SU-DHL-6 (cell line): ENCODE measurements at regions not wholly inside any gene's neighbourhood (a gene's known extent, or its start where the extent isn't known, plus 50 kb on each side); places are given as distances from the start of the nearest gene placed in this dataset.

Source experiments
- H2AFZ ChIP-seq: fragments of 200-600 bp; sonication (generic); 2 replicates; pipeline ENCODE4 v1.6.1; 2014; ENCODE audit warnings: low read depth, mild to moderate bottlenecking, moderate library complexity, mixed read lengths, antibody characterized with exemption, low read length; ENCODE audit not compliant: severe bottlenecking
- H3F3A ChIP-seq: fragments of 200-600 bp; shearing (Covaris generic); 2 replicates; pipeline ENCODE4 v1.6.0; 2016; ENCODE audit warnings: antibody characterized with exemption, mild to moderate bottlenecking; ENCODE audit not compliant: insufficient read depth
- H3K27ac ChIP-seq: fragments of 200-600 bp; sonication (generic); 2 replicates; pipeline ENCODE4 v1.5.1; 2016; ENCODE audit warnings: low read depth, mild to moderate bottlenecking, low read length, moderate library complexity, mixed read lengths
- H3K27me3 ChIP-seq: fragments of 200-600 bp; sonication (generic), shearing (Covaris generic); 2 replicates; pipeline ENCODE4 v1.6.0; 2014; ENCODE audit warnings: mild to moderate bottlenecking, low read length
- H3K36me3 ChIP-seq: fragments of 200-600 bp; sonication (generic); 2 replicates; pipeline ENCODE4 v1.6.1; 2014; ENCODE audit warnings: mild to moderate bottlenecking, low read length, mixed read lengths
- H3K4me2 ChIP-seq: fragments of 300-600, 200-600 bp; shearing (Covaris generic), sonication (generic); 2 replicates; pipeline ENCODE4 v1.6.0; 2014; ENCODE audit warnings: low read length, low read depth, mild to moderate bottlenecking; ENCODE audit not compliant: poor library complexity, severe bottlenecking
- H3K4me3 ChIP-seq: fragments of 200-600 bp; sonication (generic); 2 replicates; pipeline ENCODE4 v1.5.1; 2014; ENCODE audit warnings: antibody characterized with exemption, low read length, mild to moderate bottlenecking, mixed read lengths; ENCODE audit not compliant: insufficient read depth, poor library complexity, severe bottlenecking
- H3K79me2 ChIP-seq: fragments of 200-600 bp; sonication (generic); 2 replicates; pipeline ENCODE4 v1.6.1; 2014; ENCODE audit warnings: mild to moderate bottlenecking, low read length, moderate library complexity; ENCODE audit not compliant: insufficient read depth
- H3K9ac ChIP-seq: fragments of 200-600 bp; sonication (generic); 2 replicates; pipeline ENCODE4 v1.7.0; 2014; ENCODE audit warnings: mild to moderate bottlenecking, low read length
- H3K9me2 ChIP-seq: fragments of 200-600 bp; sonication (generic); replicated peaks from 2 replicates; pipeline ENCODE4 v1.6.1; 2014; ENCODE audit warnings: low read length; ENCODE audit not compliant: insufficient read depth
- H3K9me3 ChIP-seq: fragments of 200-600 bp; sonication (generic); 2 replicates; pipeline ENCODE4 v1.6.1; 2014; ENCODE audit warnings: low read length, mixed read lengths; ENCODE audit not compliant: insufficient read depth
- H4K20me1 ChIP-seq: fragments of 200-600 bp; sonication (generic); 2 replicates; pipeline ENCODE4 v1.6.1; 2014; ENCODE audit warnings: low read depth, mild to moderate bottlenecking, antibody characterized with exemption, low read length, moderate library complexity, mixed read lengths
- EZH2phosphoT487 ChIP-seq: fragments of 200-600 bp; sonication (generic), shearing (Covaris generic); conservative IDR thresholded peaks from 2 replicates; pipeline ENCODE4 v1.6.1; 2018; ENCODE audit warnings: mild to moderate bottlenecking, antibody characterized with exemption, low read length, moderate library complexity, mixed read lengths
- TF ChIP-seq, protein P1 (sequence below): fragments of 200-600 bp; sonication (generic); IDR thresholded peaks from one replicate; pipeline ENCODE4 v1.5.1; 2017; ENCODE audit warnings: antibody characterized with exemption, mild to moderate bottlenecking, low read length, moderate library complexity; ENCODE audit not compliant: insufficient read depth, poor library complexity, severe bottlenecking

DNA sequence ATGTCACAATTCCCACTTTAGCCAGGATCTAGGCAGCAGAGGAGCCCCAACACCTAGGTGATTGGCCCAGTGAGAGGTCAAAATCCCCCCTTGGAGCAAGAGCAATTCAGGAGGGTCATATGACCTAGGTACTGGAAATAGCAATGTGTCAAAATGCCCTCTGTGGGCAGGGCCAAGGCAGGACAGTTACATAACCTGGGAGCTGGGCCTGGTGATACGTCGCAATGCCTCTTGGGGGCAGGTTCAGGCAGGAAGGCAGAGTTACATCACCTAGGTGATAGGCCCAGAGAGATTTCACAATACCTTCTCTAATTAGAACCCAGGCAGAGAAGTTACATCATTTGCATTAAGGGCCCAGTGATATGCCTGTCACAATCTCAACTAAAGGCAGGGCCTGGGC, 1906.3 kb downstream of the TP53TG3F start:
- H2AFZ ChIP-seq, result no peak overlapping the region
- no peaks in the 10 kb centered on the region for H3K9me2 ChIP-seq
- H3K4me3 ChIP-seq, result no peak overlapping the region
- H3K9me3 ChIP-seq, result no peaks in the 10 kb centered on the region
- H3K36me3 ChIP-seq, result no peaks in the 10 kb centered on the region
- H3K27ac ChIP-seq, result no peak overlapping the region
- H3K9ac ChIP-seq, result no peak overlapping the region
- no peak overlapping the region for H3K4me2 ChIP-seq
- no peaks in the 10 kb centered on the region for H4K20me1 ChIP-seq
- H3F3A ChIP-seq, result no peaks in the 10 kb centered on the region
- H3K79me2 ChIP-seq, result no peaks in the 10 kb centered on the region
- no peak for TF ChIP-seq EZH2phosphoT487
- TF ChIP-seq, protein P1, sequence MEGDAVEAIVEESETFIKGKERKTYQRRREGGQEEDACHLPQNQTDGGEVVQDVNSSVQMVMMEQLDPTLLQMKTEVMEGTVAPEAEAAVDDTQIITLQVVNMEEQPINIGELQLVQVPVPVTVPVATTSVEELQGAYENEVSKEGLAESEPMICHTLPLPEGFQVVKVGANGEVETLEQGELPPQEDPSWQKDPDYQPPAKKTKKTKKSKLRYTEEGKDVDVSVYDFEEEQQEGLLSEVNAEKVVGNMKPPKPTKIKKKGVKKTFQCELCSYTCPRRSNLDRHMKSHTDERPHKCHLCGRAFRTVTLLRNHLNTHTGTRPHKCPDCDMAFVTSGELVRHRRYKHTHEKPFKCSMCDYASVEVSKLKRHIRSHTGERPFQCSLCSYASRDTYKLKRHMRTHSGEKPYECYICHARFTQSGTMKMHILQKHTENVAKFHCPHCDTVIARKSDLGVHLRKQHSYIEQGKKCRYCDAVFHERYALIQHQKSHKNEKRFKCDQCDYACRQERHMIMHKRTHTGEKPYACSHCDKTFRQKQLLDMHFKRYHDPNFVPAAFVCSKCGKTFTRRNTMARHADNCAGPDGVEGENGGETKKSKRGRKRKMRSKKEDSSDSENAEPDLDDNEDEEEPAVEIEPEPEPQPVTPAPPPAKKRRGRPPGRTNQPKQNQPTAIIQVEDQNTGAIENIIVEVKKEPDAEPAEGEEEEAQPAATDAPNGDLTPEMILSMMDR, result no peak
- H3K27me3 ChIP-seq, result no peaks in the 10 kb centered on the region

DNA sequence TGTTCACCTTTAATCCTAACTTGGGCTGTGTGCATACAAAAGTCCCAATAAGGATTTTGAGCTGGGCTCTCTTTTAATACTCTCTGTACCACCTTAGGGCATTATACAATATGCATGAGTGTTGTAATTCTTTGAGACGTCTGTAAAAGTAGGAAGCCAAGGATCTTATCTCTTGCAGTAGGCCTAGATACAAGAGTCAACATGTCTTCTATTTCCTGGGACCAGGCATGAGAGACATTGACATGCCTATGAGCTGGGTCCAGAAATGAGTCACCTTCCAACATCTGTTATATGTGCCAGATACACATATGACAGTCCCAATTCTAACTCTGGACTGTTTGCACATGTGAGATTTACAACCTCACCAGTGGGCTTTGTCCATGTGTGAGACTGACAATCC, 1911.2 kb downstream of the TP53TG3F start:
- Histone ChIP-seq H3K79me2 (no peaks in the 10 kb centered on the region), H3K36me3 (no peaks in the 10 kb centered on the region), H3K9ac (no peak overlapping the region), H2AFZ (no peak overlapping the region), H3K9me3 (no peaks in the 10 kb centered on the region), H3F3A (no peaks in the 10 kb centered on the region), H3K27me3 (no peaks in the 10 kb centered on the region), H3K27ac (no peak overlapping the region), H3K4me3 (no peak overlapping the region), H3K9me2 (no peaks in the 10 kb centered on the region), H3K4me2 (no peak overlapping the region), H4K20me1 (no peaks in the 10 kb centered on the region)
- no peak for TF ChIP-seq EZH2phosphoT487
- TF ChIP-seq, protein P1, result no peak

DNA sequence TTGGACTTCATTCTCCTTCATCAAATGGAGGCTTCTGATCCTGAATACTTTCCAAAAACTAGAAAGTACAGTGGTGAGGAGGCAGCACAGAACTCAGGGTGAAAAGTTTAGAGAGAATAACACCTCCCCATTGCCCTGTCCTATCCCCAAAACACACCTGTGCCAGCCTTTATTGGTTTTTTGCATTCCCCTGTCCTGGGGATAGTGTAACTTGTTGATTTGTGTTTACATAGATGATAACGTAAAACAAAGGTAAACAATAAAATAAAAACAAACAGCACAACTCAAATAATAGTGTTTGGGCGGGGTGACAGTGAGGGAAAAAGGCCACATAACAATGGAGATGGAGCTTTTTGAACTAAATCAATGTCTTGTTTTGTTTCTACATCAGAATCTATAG, 1917.7 kb downstream of the TP53TG3F start:
- Histone ChIP-seq H3K27me3 (no peaks in the 10 kb centered on the region), H3K79me2 (no peaks in the 10 kb centered on the region), H3K4me2 (no peak overlapping the region), H3K9ac (no peak overlapping the region), H2AFZ (no peak overlapping the region), H3K9me3 (no peaks in the 10 kb centered on the region), H3K36me3 (no peaks in the 10 kb centered on the region), H3K27ac (no peak overlapping the region), H3K9me2 (no peaks in the 10 kb centered on the region), H3K4me3 (no peak overlapping the region), H3F3A (no peaks in the 10 kb centered on the region), H4K20me1 (no peaks in the 10 kb centered on the region)
- TF ChIP-seq EZH2phosphoT487, result no peak
- TF ChIP-seq, protein P1, result no peak

DNA sequence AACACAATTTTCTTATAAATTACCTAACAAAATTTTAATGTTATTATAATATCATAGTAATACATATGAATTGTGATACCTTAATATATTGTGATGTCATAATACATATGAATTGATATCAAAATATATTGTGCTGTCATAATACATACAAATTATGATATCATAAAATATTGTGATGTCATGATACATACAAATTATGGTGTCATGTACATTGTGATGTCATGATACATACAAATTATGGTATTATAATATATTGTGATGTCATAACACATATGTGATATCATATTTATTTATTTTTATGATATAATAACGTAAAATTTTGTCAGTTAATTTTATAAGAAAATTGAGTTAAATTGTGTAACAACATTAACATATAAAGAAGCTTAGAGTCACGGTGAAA, 1927.2 kb downstream of the TP53TG3F start:
- Histone ChIP-seq H3K79me2 (no peaks in the 10 kb centered on the region), H3K36me3 (no peaks in the 10 kb centered on the region), H4K20me1 (no peaks in the 10 kb centered on the region), H3K9ac (no peak overlapping the region), H3K9me2 (no peaks in the 10 kb centered on the region), H3K4me2 (no peak overlapping the region), H3K27me3 (0 out of 2 replicates have a peak, but pooled peaks cover 3% of the 10 kb centered on the region), H3K4me3 (no peak overlapping the region), H2AFZ (no peak overlapping the region), H3K9me3 (no peaks in the 10 kb centered on the region), H3F3A (no peaks in the 10 kb centered on the region), H3K27ac (no peak overlapping the region)
- TF ChIP-seq, protein P1, result no peak
- no peak for TF ChIP-seq EZH2phosphoT487
